ENCODE measurements at regions not wholly inside any gene's neighbourhood (a gene's known extent, or its start where the extent isn't known, plus 50 kb on each side); places are given as distances from the start of the nearest gene placed in this dataset.

- no peak overlapping the region for H3K4me3 ChIP-seq (ENCODE audit: low read depth, low read length)
- H3K36me3 ChIP-seq (ENCODE audit: control insufficient read depth, insufficient read depth, low read length), result no peaks in the 10 kb centered on the region
- H3K27me3 ChIP-seq (ENCODE audit: control insufficient read depth, insufficient read depth, low read length), result no peaks in the 10 kb centered on the region
- H3K4me1 ChIP-seq (ENCODE audit: control insufficient read depth, insufficient read depth, low read length), result no peaks in the 10 kb centered on the region
- no peak overlapping the region for H3K27ac ChIP-seq (ENCODE audit: low read depth, low read length)
- H3K9me3 ChIP-seq (ENCODE audit: control insufficient read depth, insufficient read depth, low read depth, low read length), result peaks cover 4% of the 10 kb centered on the region
- H3K9ac ChIP-seq (ENCODE audit: low read length), result no peak overlapping the region
These were observed 203.4 kb upstream of the ZNF507 start for GRCh38 chr19:32141840-32142511.

GRCh38 chr19:32146664-32147063, 198.7 kb upstream of the ZNF507 start:
- peaks cover 17% of the 10 kb centered on the region for H3K9me3 ChIP-seq (ENCODE audit: control insufficient read depth, insufficient read depth, low read depth, low read length)
- no peaks in the 10 kb centered on the region for H3K27me3 ChIP-seq (ENCODE audit: control insufficient read depth, insufficient read depth, low read length)
- H3K4me1 ChIP-seq (ENCODE audit: control insufficient read depth, insufficient read depth, low read length), result no peaks in the 10 kb centered on the region
- no peak overlapping the region for H3K27ac ChIP-seq (ENCODE audit: low read depth, low read length)
- H3K36me3 ChIP-seq (ENCODE audit: control insufficient read depth, insufficient read depth, low read length), result no peaks in the 10 kb centered on the region
- no peak overlapping the region for H3K9ac ChIP-seq (ENCODE audit: low read length)
- H3K4me3 ChIP-seq (ENCODE audit: low read depth, low read length), result no peak overlapping the region

GRCh38 chr19:32150605-32151004, 194.8 kb upstream of the ZNF507 start:
- no peaks in the 10 kb centered on the region for H3K4me1 ChIP-seq (ENCODE audit: control insufficient read depth, insufficient read depth, low read length)
- no peaks in the 10 kb centered on the region for H3K36me3 ChIP-seq (ENCODE audit: control insufficient read depth, insufficient read depth, low read length)
- no peak overlapping the region for H3K9ac ChIP-seq (ENCODE audit: low read length)
- no peaks in the 10 kb centered on the region for H3K27me3 ChIP-seq (ENCODE audit: control insufficient read depth, insufficient read depth, low read length)
- peaks cover 17% of the 10 kb centered on the region for H3K9me3 ChIP-seq (ENCODE audit: control insufficient read depth, insufficient read depth, low read depth, low read length)
- no peak overlapping the region for H3K4me3 ChIP-seq (ENCODE audit: low read depth, low read length)
- no peak overlapping the region for H3K27ac ChIP-seq (ENCODE audit: low read depth, low read length)

- Histone ChIP-seq H3K4me1 (ENCODE audit: control insufficient read depth, insufficient read depth, low read length) (no peaks in the 10 kb centered on the region), H3K36me3 (ENCODE audit: control insufficient read depth, insufficient read depth, low read length) (no peaks in the 10 kb centered on the region), H3K27ac (ENCODE audit: low read depth, low read length) (no peak overlapping the region), H3K9me3 (ENCODE audit: control insufficient read depth, insufficient read depth, low read depth, low read length) (0 out of 2 replicates have a peak, but pooled peaks cover under 1% of the 10 kb centered on the region), H3K9ac (ENCODE audit: low read length) (no peak overlapping the region), H3K27me3 (ENCODE audit: control insufficient read depth, insufficient read depth, low read length) (no peaks in the 10 kb centered on the region), H3K4me3 (ENCODE audit: low read depth, low read length) (no peak overlapping the region)
These were observed 191.0 kb upstream of the ZNF507 start for GRCh38 chr19:32154418-32154817.

- Histone ChIP-seq H3K4me1 (ENCODE audit: control insufficient read depth, insufficient read depth, low read length) (no peaks in the 10 kb centered on the region), H3K9ac (ENCODE audit: low read length) (no peak overlapping the region), H3K36me3 (ENCODE audit: control insufficient read depth, insufficient read depth, low read length) (no peaks in the 10 kb centered on the region), H3K9me3 (ENCODE audit: control insufficient read depth, insufficient read depth, low read depth, low read length) (no peaks in the 10 kb centered on the region), H3K27ac (ENCODE audit: low read depth, low read length) (no peak overlapping the region), H3K4me3 (ENCODE audit: low read depth, low read length) (no peak overlapping the region), H3K27me3 (ENCODE audit: control insufficient read depth, insufficient read depth, low read length) (no peaks in the 10 kb centered on the region)
These were observed 180.9 kb upstream of the ZNF507 start for GRCh38 chr19:32164384-32164992.

GRCh38 chr19:32165141-32165540, 180.3 kb upstream of the ZNF507 start:
- Histone ChIP-seq H3K4me1 (ENCODE audit: control insufficient read depth, insufficient read depth, low read length) (no peaks in the 10 kb centered on the region), H3K27me3 (ENCODE audit: control insufficient read depth, insufficient read depth, low read length) (no peaks in the 10 kb centered on the region), H3K9ac (ENCODE audit: low read length) (no peak overlapping the region), H3K27ac (ENCODE audit: low read depth, low read length) (no peak overlapping the region), H3K36me3 (ENCODE audit: control insufficient read depth, insufficient read depth, low read length) (no peaks in the 10 kb centered on the region), H3K9me3 (ENCODE audit: control insufficient read depth, insufficient read depth, low read depth, low read length) (no peaks in the 10 kb centered on the region), H3K4me3 (ENCODE audit: low read depth, low read length) (no peak overlapping the region)

GRCh38 chr19:32165750-32166149, 179.7 kb upstream of the ZNF507 start:
- Histone ChIP-seq H3K9ac (ENCODE audit: low read length) (no peak overlapping the region), H3K36me3 (ENCODE audit: control insufficient read depth, insufficient read depth, low read length) (no peaks in the 10 kb centered on the region), H3K9me3 (ENCODE audit: control insufficient read depth, insufficient read depth, low read depth, low read length) (no peaks in the 10 kb centered on the region), H3K27ac (ENCODE audit: low read depth, low read length) (no peak overlapping the region), H3K27me3 (ENCODE audit: control insufficient read depth, insufficient read depth, low read length) (no peaks in the 10 kb centered on the region), H3K4me3 (ENCODE audit: low read depth, low read length) (no peak overlapping the region), H3K4me1 (ENCODE audit: control insufficient read depth, insufficient read depth, low read length) (no peaks in the 10 kb centered on the region)

GRCh38 chr19:32166238-32166637, 179.2 kb upstream of the ZNF507 start:
- no peaks in the 10 kb centered on the region for H3K36me3 ChIP-seq (ENCODE audit: control insufficient read depth, insufficient read depth, low read length)
- no peak overlapping the region for H3K9ac ChIP-seq (ENCODE audit: low read length)
- H3K27me3 ChIP-seq (ENCODE audit: control insufficient read depth, insufficient read depth, low read length), result no peaks in the 10 kb centered on the region
- H3K4me3 ChIP-seq (ENCODE audit: low read depth, low read length), result no peak overlapping the region
- no peak overlapping the region for H3K27ac ChIP-seq (ENCODE audit: low read depth, low read length)
- H3K9me3 ChIP-seq (ENCODE audit: control insufficient read depth, insufficient read depth, low read depth, low read length), result no peaks in the 10 kb centered on the region
- H3K4me1 ChIP-seq (ENCODE audit: control insufficient read depth, insufficient read depth, low read length), result no peaks in the 10 kb centered on the region

GRCh38 chr19:32168111-32168510, 177.3 kb upstream of the ZNF507 start:
- no peaks in the 10 kb centered on the region; the same call in 1 of the 2 replicates for H3K4me1 ChIP-seq (ENCODE audit: control insufficient read depth, insufficient read depth, low read length)
- no peaks in the 10 kb centered on the region for H3K9me3 ChIP-seq (ENCODE audit: control insufficient read depth, insufficient read depth, low read depth, low read length)
- no peaks in the 10 kb centered on the region for H3K27me3 ChIP-seq (ENCODE audit: control insufficient read depth, insufficient read depth, low read length)
- no peak overlapping the region for H3K4me3 ChIP-seq (ENCODE audit: low read depth, low read length)
- no peaks in the 10 kb centered on the region for H3K36me3 ChIP-seq (ENCODE audit: control insufficient read depth, insufficient read depth, low read length)
- H3K27ac ChIP-seq (ENCODE audit: low read depth, low read length), result no peak overlapping the region
- no peak overlapping the region for H3K9ac ChIP-seq (ENCODE audit: low read length)

GRCh38 chr19:32168606-32169005, 176.8 kb upstream of the ZNF507 start:
- Histone ChIP-seq H3K27ac (ENCODE audit: low read depth, low read length) (no peak overlapping the region), H3K36me3 (ENCODE audit: control insufficient read depth, insufficient read depth, low read length) (no peaks in the 10 kb centered on the region), H3K4me1 (ENCODE audit: control insufficient read depth, insufficient read depth, low read length) (no peaks in the 10 kb centered on the region; the same call in 1 of the 2 replicates), H3K27me3 (ENCODE audit: control insufficient read depth, insufficient read depth, low read length) (no peaks in the 10 kb centered on the region), H3K9me3 (ENCODE audit: control insufficient read depth, insufficient read depth, low read depth, low read length) (no peaks in the 10 kb centered on the region), H3K9ac (ENCODE audit: low read length) (no peak overlapping the region), H3K4me3 (ENCODE audit: low read depth, low read length) (no peak overlapping the region)

GRCh38 chr19:32171719-32172151, 173.7 kb upstream of the ZNF507 start:
- H3K9me3 ChIP-seq (ENCODE audit: control insufficient read depth, insufficient read depth, low read depth, low read length), result no peaks in the 10 kb centered on the region
- H3K9ac ChIP-seq (ENCODE audit: low read length), result no peak overlapping the region
- no peaks in the 10 kb centered on the region for H3K36me3 ChIP-seq (ENCODE audit: control insufficient read depth, insufficient read depth, low read length)
- H3K27ac ChIP-seq (ENCODE audit: low read depth, low read length), result no peak overlapping the region
- H3K4me3 ChIP-seq (ENCODE audit: low read depth, low read length), result no peak overlapping the region
- no peaks in the 10 kb centered on the region; the same call in 1 of the 2 replicates for H3K4me1 ChIP-seq (ENCODE audit: control insufficient read depth, insufficient read depth, low read length)
- H3K27me3 ChIP-seq (ENCODE audit: control insufficient read depth, insufficient read depth, low read length), result 0 out of 2 replicates have a peak, but pooled peaks cover 2% of the 10 kb centered on the region

Measured in HUES6 (cell line).